DND-41 (cell line): ENCODE measurements at regions not wholly inside any gene's neighbourhood (a gene's known extent, or its start where the extent isn't known, plus 50 kb on each side); places are given as distances from the start of the nearest gene placed in this dataset.

ENCODE experiments used
- ATAC-seq: fragments of 200-7000 bp; cut with Tn5 transposase; 3 replicates; pipeline ENCODE4 v1.9.1; 2021; ENCODE audit warnings: low read depth; ENCODE audit not compliant: insufficient read depth
- DNase-seq: peaks from one replicate; pipeline ENCODE4 v3.0.0-alpha.2; 2020
- H2AFZ ChIP-seq: 2 replicates; pipeline ENCODE4 v1.6.0; 2012; ENCODE audit warnings: low read depth, low read length
- H3K27ac ChIP-seq: 2 replicates; pipeline ENCODE4 v1.5.1; 2012; ENCODE audit warnings: low read length, inconsistent platforms
- H3K27me3 ChIP-seq: fragments of 200-600 bp; sonication (generic); 2 replicates; pipeline ENCODE4 v1.6.0; 2012; ENCODE audit warnings: low read length, mild to moderate bottlenecking, inconsistent platforms; ENCODE audit not compliant: insufficient read depth, poor library complexity
- H3K36me3 ChIP-seq: 2 replicates; pipeline ENCODE4 v1.5.1; 2012; ENCODE audit warnings: low read length, inconsistent platforms; ENCODE audit not compliant: insufficient read depth
- H3K4me1 ChIP-seq: 2 replicates; pipeline ENCODE4 v1.5.1; 2012; ENCODE audit warnings: mild to moderate bottlenecking, low read length; ENCODE audit not compliant: insufficient read depth
- H3K4me2 ChIP-seq: 2 replicates; pipeline ENCODE4 v1.6.0; 2012; ENCODE audit warnings: mild to moderate bottlenecking, moderate library complexity, low read length, inconsistent platforms; ENCODE audit not compliant: insufficient read depth
- H3K4me3 ChIP-seq, 2 experiments: fragments of 200-600 bp in 1 of 2; shearing (Covaris generic) in 1 of 2; 2 replicates each; pipeline ENCODE4 v1.5.1; 2012 to 2016; ENCODE audit warnings: inconsistent platforms in 2 of 2, low read length in 2 of 2, mild to moderate bottlenecking in 2 of 2, low read depth in 1 of 2, moderate library complexity in 1 of 2
- H3K79me2 ChIP-seq: 2 replicates; pipeline ENCODE4 v1.6.0; 2012; ENCODE audit warnings: low read length, inconsistent platforms; ENCODE audit not compliant: insufficient read depth
- H3K9ac ChIP-seq: 2 replicates; pipeline ENCODE4 v1.6.0; 2012; ENCODE audit warnings: low read depth, mild to moderate bottlenecking, inconsistent platforms, low read length, moderate library complexity
- H3K9me3 ChIP-seq: 2 replicates; pipeline ENCODE4 v1.5.1; 2012; ENCODE audit warnings: low read length, moderate library complexity, mild to moderate bottlenecking, inconsistent platforms; ENCODE audit not compliant: insufficient read depth, severe bottlenecking
- H4K20me1 ChIP-seq: 2 replicates; pipeline ENCODE4 v1.6.0; 2012; ENCODE audit warnings: low read length; ENCODE audit not compliant: insufficient read depth
- CTCF ChIP-seq: IDR thresholded peaks from 2 replicates; pipeline ENCODE4 v1.5.1; 2012; ENCODE audit warnings: borderline replicate concordance, low read length, moderate library complexity, mild to moderate bottlenecking; ENCODE audit not compliant: poor library complexity, severe bottlenecking; ENCODE audit errors: extremely low read depth
- EZH2 ChIP-seq: IDR thresholded peaks from 3 replicates; pipeline ENCODE4 v1.6.1; 2012; ENCODE audit warnings: borderline replicate concordance, low read depth, mild to moderate bottlenecking, moderate library complexity, low read length, inconsistent platforms; ENCODE audit not compliant: severe bottlenecking

GRCh38 chrX:33385546-33385945, 174.2 kb upstream of the DMD start:
- no peak for DNase-seq
- TF ChIP-seq CTCF = no peak
- no peak for ATAC-seq
- Histone ChIP-seq H3K27ac (no peak overlapping the region), H3K4me3 (no peak overlapping the region), H3K9me3 (no peaks in the 10 kb centered on the region), H4K20me1 (no peaks in the 10 kb centered on the region), H3K79me2 (no peaks in the 10 kb centered on the region), H3K9ac (no peak overlapping the region), H3K4me1 (no peaks in the 10 kb centered on the region), H3K4me2 (no peak overlapping the region), H3K36me3 (no peaks in the 10 kb centered on the region), H2AFZ (no peak overlapping the region), H3K27me3 (no peaks in the 10 kb centered on the region)

GRCh38 chrX:33379839-33380238, 168.5 kb upstream of the DMD start:
- Histone ChIP-seq H4K20me1 (no peaks in the 10 kb centered on the region), H3K79me2 (no peaks in the 10 kb centered on the region)

GRCh38 chrX:33357606-33358005, 146.3 kb upstream of the DMD start:
- TF ChIP-seq EZH2 (no peak), CTCF (no peak)
- Histone ChIP-seq H3K27me3 (no peaks in the 10 kb centered on the region), H3K36me3 (no peaks in the 10 kb centered on the region), H3K4me1 (no peaks in the 10 kb centered on the region), H3K9ac (no peak overlapping the region), H2AFZ (no peak overlapping the region), H3K79me2 (no peaks in the 10 kb centered on the region), H3K4me3 (no peak overlapping the region), H3K9me3 (no peaks in the 10 kb centered on the region), H3K27ac (no peak overlapping the region), H4K20me1 (no peaks in the 10 kb centered on the region), H3K4me2 (no peak overlapping the region)
- DNase-seq = no peak
- no peak for ATAC-seq

More at GRCh38 chrX:33379839-33380238, 168.5 kb upstream of the DMD start:
- H3K9ac ChIP-seq = no peak overlapping the region
- no peak overlapping the region for H2AFZ ChIP-seq
- H3K27me3 ChIP-seq = no peaks in the 10 kb centered on the region
- no peaks in the 10 kb centered on the region for H3K36me3 ChIP-seq
- no peak for TF ChIP-seq EZH2
- TF ChIP-seq CTCF = no peak
- H3K27ac ChIP-seq = no peak overlapping the region
- ATAC-seq (no peak), DNase-seq (no peak)
- no peaks in the 10 kb centered on the region for H3K4me1 ChIP-seq
- H3K4me2 ChIP-seq = no peak overlapping the region
- H3K9me3 ChIP-seq = no peaks in the 10 kb centered on the region
- H3K4me3 ChIP-seq = no peak overlapping the region

GRCh38 chrX:33339219-33339618, 127.9 kb upstream of the DMD start:
- no peaks in the 10 kb centered on the region for H3K36me3 ChIP-seq
- no peak for TF ChIP-seq CTCF
- no peak for TF ChIP-seq EZH2
- no peaks in the 10 kb centered on the region for H3K9me3 ChIP-seq
- DNase-seq (no peak), ATAC-seq (no peak)
- no peak overlapping the region for H3K27ac ChIP-seq
- H2AFZ ChIP-seq = no peak overlapping the region
- H3K27me3 ChIP-seq = no peaks in the 10 kb centered on the region
- H4K20me1 ChIP-seq = no peaks in the 10 kb centered on the region
- no peaks in the 10 kb centered on the region for H3K79me2 ChIP-seq
- no peak overlapping the region for H3K9ac ChIP-seq
- no peaks in the 10 kb centered on the region for H3K4me1 ChIP-seq
- H3K4me3 ChIP-seq = no peak overlapping the region
- no peak overlapping the region for H3K4me2 ChIP-seq
